Keratinocyte (primary cell): ENCODE measurements at regions not wholly inside any gene's neighbourhood (a gene's known extent, or its start where the extent isn't known, plus 50 kb on each side); places are given as distances from the start of the nearest gene placed in this dataset.

Experiments
- CTCF ChIP-seq, 3 experiments: IDR thresholded peaks in 1 of 3; conservative IDR thresholded peaks in 1 of 3; optimal IDR thresholded peaks in 1 of 3; 2 replicates in 2 of 3; 3 replicates in 1 of 3; pipeline versions ENCODE3 to v1.5.1; 2011; ENCODE audit warnings: low read length in 3 of 3, mild to moderate bottlenecking in 3 of 3, moderate library complexity in 2 of 3, control low read depth in 1 of 3, inconsistent platforms in 1 of 3; ENCODE audit not compliant: insufficient read depth in 2 of 3; ENCODE audit errors: extremely low read depth in 1 of 3
- EZH2 ChIP-seq: IDR thresholded peaks from one replicate; pipeline ENCODE4 v1.6.1; 2012; ENCODE audit warnings: inconsistent platforms, mild to moderate bottlenecking, low read length, moderate library complexity

- TF ChIP-seq CTCF (optimal IDR thresholded peaks at IDR 0.05 in 1 of 3, IDR thresholded peaks at IDR 0.05 in 1 of 3, conservative IDR thresholded peaks at IDR 0.05 in 1 of 3; ENCODE audit: extremely low read depth in 1 of 3, insufficient read depth in 2 of 3, low read length in 3 of 3) (no peak), EZH2 (no peak)
These were observed 1554.7 kb upstream of the TENM4 start for GRCh38 chr11:80995523-80995922.
